DND-41 (cell line): ENCODE measurements at regions not wholly inside any gene's neighbourhood (a gene's known extent, or its start where the extent isn't known, plus 50 kb on each side); places are given as distances from the start of the nearest gene placed in this dataset.
"Not testable (repeated sequence)": the region's sequence is repeated elsewhere in the genome, so short reads cannot be mapped to it uniquely, and the experiment has no call there.

Source experiments
- ATAC-seq: fragments of 200-7000 bp; cut with Tn5 transposase; 3 replicates; pipeline ENCODE4 v1.9.1; 2021; ENCODE audit warnings: low read depth; ENCODE audit not compliant: insufficient read depth
- DNase-seq: peaks from one replicate; pipeline ENCODE4 v3.0.0-alpha.2; 2020
- H2AFZ ChIP-seq: 2 replicates; pipeline ENCODE4 v1.6.0; 2012; ENCODE audit warnings: low read depth, low read length
- H3K27ac ChIP-seq: 2 replicates; pipeline ENCODE4 v1.5.1; 2012; ENCODE audit warnings: low read length, inconsistent platforms
- H3K27me3 ChIP-seq: fragments of 200-600 bp; sonication (generic); 2 replicates; pipeline ENCODE4 v1.6.0; 2012; ENCODE audit warnings: low read length, mild to moderate bottlenecking, inconsistent platforms; ENCODE audit not compliant: insufficient read depth, poor library complexity
- H3K36me3 ChIP-seq: 2 replicates; pipeline ENCODE4 v1.5.1; 2012; ENCODE audit warnings: low read length, inconsistent platforms; ENCODE audit not compliant: insufficient read depth
- H3K4me1 ChIP-seq: 2 replicates; pipeline ENCODE4 v1.5.1; 2012; ENCODE audit warnings: mild to moderate bottlenecking, low read length; ENCODE audit not compliant: insufficient read depth
- H3K4me2 ChIP-seq: 2 replicates; pipeline ENCODE4 v1.6.0; 2012; ENCODE audit warnings: mild to moderate bottlenecking, moderate library complexity, low read length, inconsistent platforms; ENCODE audit not compliant: insufficient read depth
- H3K4me3 ChIP-seq, 2 experiments: fragments of 200-600 bp in 1 of 2; shearing (Covaris generic) in 1 of 2; 2 replicates each; pipeline ENCODE4 v1.5.1; 2012 to 2016; ENCODE audit warnings: inconsistent platforms in 2 of 2, low read length in 2 of 2, mild to moderate bottlenecking in 2 of 2, low read depth in 1 of 2, moderate library complexity in 1 of 2
- H3K79me2 ChIP-seq: 2 replicates; pipeline ENCODE4 v1.6.0; 2012; ENCODE audit warnings: low read length, inconsistent platforms; ENCODE audit not compliant: insufficient read depth
- H3K9ac ChIP-seq: 2 replicates; pipeline ENCODE4 v1.6.0; 2012; ENCODE audit warnings: low read depth, mild to moderate bottlenecking, inconsistent platforms, low read length, moderate library complexity
- H3K9me3 ChIP-seq: 2 replicates; pipeline ENCODE4 v1.5.1; 2012; ENCODE audit warnings: low read length, moderate library complexity, mild to moderate bottlenecking, inconsistent platforms; ENCODE audit not compliant: insufficient read depth, severe bottlenecking
- H4K20me1 ChIP-seq: 2 replicates; pipeline ENCODE4 v1.6.0; 2012; ENCODE audit warnings: low read length; ENCODE audit not compliant: insufficient read depth

GRCh38 chr4:49117951-49118350 is 131.9 kb downstream of the CWH43 start:
- not testable (repeated sequence) for H3K4me2 ChIP-seq, ATAC-seq, H2AFZ ChIP-seq, H3K36me3 ChIP-seq, H3K9ac ChIP-seq, H3K4me3 ChIP-seq, H3K27me3 ChIP-seq, DNase-seq, H3K79me2 ChIP-seq, H3K27ac ChIP-seq, H3K4me1 ChIP-seq, H4K20me1 ChIP-seq
- peaks cover 62% of the 10 kb centered on the region for H3K9me3 ChIP-seq

DNA sequence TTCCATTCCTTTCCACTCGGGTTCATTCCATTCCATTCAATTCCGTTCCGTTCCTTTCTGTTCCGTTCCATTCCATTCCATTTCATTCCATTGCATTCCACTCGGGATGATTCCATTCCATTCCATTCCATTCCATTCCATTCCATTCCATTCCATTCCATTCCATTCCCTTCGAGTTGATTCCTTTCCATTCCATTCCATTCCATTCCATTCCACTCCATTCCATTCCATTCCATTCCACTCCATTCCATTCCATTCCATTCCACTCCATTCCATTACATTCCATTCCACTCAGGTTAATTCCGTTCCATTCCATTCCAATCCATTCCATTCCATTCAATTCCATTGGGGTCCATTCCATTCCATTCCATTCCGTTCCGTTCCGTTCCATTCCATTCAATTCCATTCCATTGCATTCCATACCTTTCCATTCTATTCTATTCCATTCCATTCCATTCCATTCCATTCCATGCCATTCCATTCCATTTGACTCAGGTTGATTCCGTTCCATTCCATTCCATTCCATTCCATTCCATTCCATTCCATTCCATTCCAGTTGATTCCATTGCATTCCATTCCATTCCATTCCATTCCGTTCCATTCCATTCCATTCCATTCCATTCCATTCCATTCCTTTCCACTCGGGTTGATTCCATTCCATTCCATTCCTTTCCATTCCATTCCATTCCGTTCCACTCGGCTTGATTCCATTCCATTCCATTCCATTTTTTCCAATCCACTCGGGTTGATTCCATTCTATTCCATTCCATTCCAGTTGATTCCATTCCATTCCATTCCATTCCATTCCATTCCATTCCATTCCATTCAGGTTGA is 132.5 kb downstream of the CWH43 start:
- H2AFZ ChIP-seq, H3K36me3 ChIP-seq, H3K9ac ChIP-seq, H3K4me2 ChIP-seq, H3K79me2 ChIP-seq, DNase-seq, H4K20me1 ChIP-seq, H3K27me3 ChIP-seq, H3K4me1 ChIP-seq, H3K27ac ChIP-seq, H3K4me3 ChIP-seq: not testable (repeated sequence)
- peaks cover 59% of the 10 kb centered on the region for H3K9me3 ChIP-seq
- peak; percentile 55; the same call in 2 of the 3 replicates for ATAC-seq

- Histone ChIP-seq H3K9me3 (peaks cover 59% of the 10 kb centered on the region), H3K4me3 (0 out of 4 replicates have a peak overlapping the region, but pooled peaks of 1 of the 2 experiments have one; percentile 0)
- not testable (repeated sequence) for H3K27me3 ChIP-seq, H3K36me3 ChIP-seq, H3K4me2 ChIP-seq, H3K4me1 ChIP-seq, DNase-seq, H4K20me1 ChIP-seq, H3K9ac ChIP-seq, H3K79me2 ChIP-seq, H2AFZ ChIP-seq, ATAC-seq, H3K27ac ChIP-seq
These were observed 133.3 kb downstream of the CWH43 start for GRCh38 chr4:49119345-49119744.

DNA sequence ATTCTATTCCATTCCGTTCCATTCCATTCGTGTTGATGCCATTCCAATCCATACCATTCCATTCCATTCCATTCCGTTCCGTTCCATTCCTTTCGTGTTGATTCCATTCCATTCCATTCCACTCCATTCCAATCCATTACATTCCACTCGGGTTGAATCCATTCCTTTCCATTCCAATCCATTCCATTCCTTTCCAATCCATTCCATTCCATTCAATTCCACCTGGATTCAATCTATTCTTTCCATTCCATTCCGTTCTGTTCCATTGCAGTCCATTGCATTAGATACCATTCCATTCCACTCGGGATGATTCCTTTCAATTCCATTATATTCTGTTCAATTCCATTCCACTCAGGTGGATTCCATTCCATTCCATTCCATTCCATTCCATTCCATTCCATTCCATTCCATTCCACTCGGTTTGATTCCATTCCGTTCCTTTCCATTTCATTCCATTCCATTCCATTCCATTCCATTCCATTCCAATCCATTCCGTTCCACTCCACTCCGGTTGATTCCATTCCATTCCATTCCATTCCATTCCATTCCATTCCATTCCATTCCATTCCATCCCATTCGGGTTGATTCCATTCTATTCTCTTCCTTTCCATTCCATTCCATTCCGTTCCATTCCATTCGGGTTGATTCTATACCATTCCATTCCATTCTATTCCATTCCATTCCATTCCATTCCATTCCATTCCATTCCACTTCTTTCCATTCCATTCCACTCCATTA is 134.1 kb downstream of the CWH43 start:
- H3K4me3 ChIP-seq, result not testable (repeated sequence)

DNA sequence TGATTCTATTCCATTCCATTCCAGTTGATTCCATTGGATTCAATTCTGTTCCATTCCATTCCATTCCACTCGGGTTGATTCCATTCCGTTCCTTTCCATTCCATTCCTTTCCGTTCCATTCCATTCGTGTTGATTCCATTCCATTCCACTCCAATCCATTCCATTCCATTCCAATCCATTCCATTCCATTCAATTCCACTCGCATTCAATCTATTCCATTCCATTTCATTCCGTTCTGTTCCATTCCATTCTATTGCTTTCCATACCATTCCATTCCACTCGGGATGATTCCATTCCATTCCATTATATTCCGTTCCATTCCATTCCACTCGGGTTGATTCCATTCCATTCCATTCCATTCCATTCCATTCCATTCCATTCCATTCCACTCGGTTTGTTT is 134.7 kb downstream of the CWH43 start:
- not testable (repeated sequence) for H3K9ac ChIP-seq, ATAC-seq, H3K4me1 ChIP-seq, H3K36me3 ChIP-seq, H3K27ac ChIP-seq, DNase-seq, H2AFZ ChIP-seq, H3K79me2 ChIP-seq, H3K4me2 ChIP-seq, H4K20me1 ChIP-seq, H3K27me3 ChIP-seq
- Histone ChIP-seq H3K9me3 (peaks cover 48% of the 10 kb centered on the region), H3K4me3 (0 out of 4 replicates have a peak overlapping the region, but pooled peaks of 1 of the 2 experiments have one; percentile 0)

More for the DNA sequence above, 134.1 kb downstream of the CWH43 start:
- H3K27me3 ChIP-seq, H4K20me1 ChIP-seq, DNase-seq, H3K9ac ChIP-seq, H3K4me2 ChIP-seq, H3K27ac ChIP-seq, H2AFZ ChIP-seq, H3K4me1 ChIP-seq, H3K79me2 ChIP-seq, H3K36me3 ChIP-seq, ATAC-seq: not testable (repeated sequence)
- H3K9me3 ChIP-seq, result peaks cover 54% of the 10 kb centered on the region

DNA sequence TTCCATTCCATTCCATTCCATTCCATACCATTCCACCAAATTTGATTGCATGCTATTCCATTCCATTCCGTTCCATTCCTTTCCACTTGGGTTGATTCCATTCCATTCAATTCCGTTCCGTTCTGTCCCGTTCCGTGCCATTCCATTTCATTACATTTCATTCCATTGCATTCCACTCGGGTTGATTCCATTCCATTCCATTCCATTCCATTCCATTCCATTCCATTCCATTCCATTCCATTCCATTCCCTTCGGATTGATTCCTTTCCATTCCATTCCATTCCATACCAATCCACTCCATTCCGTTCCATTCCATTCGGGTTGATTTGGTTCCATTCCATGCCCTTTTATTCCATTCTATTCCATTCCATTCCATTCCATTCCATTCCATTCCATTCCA is 140.4 kb downstream of the CWH43 start:
- H3K36me3 ChIP-seq, H3K27me3 ChIP-seq, H3K79me2 ChIP-seq, H4K20me1 ChIP-seq, ATAC-seq, H3K4me1 ChIP-seq, H3K27ac ChIP-seq, H3K4me2 ChIP-seq, H3K9ac ChIP-seq, H3K9me3 ChIP-seq, DNase-seq, H3K4me3 ChIP-seq, H2AFZ ChIP-seq: not testable (repeated sequence)

GRCh38 chr4:49126858-49127257 is 140.8 kb downstream of the CWH43 start:
- not testable (repeated sequence) for H3K4me1 ChIP-seq, H3K4me2 ChIP-seq, DNase-seq, H3K27ac ChIP-seq, H3K36me3 ChIP-seq, ATAC-seq, H3K27me3 ChIP-seq, H2AFZ ChIP-seq, H3K79me2 ChIP-seq, H3K9me3 ChIP-seq, H3K9ac ChIP-seq, H4K20me1 ChIP-seq, H3K4me3 ChIP-seq

- not testable (repeated sequence) for H3K9me3 ChIP-seq, DNase-seq, H2AFZ ChIP-seq, H3K4me1 ChIP-seq, H3K4me3 ChIP-seq, H3K79me2 ChIP-seq, H3K36me3 ChIP-seq, H4K20me1 ChIP-seq, H3K9ac ChIP-seq, ATAC-seq, H3K27ac ChIP-seq, H3K27me3 ChIP-seq, H3K4me2 ChIP-seq
These were observed 143.3 kb downstream of the CWH43 start for GRCh38 chr4:49129385-49129784.
